MM.1S (cell line): ENCODE measurements at regions not wholly inside any gene's neighbourhood (a gene's known extent, or its start where the extent isn't known, plus 50 kb on each side); places are given as distances from the start of the nearest gene placed in this dataset.

Experiments
- DNase-seq: peaks from one replicate; pipeline ENCODE4 v3.0.0-alpha.2; 2015
- H2AFZ ChIP-seq: fragments of 300-600 bp; sonication (generic); 2 replicates; pipeline ENCODE4 v1.6.0; 2016; ENCODE audit warnings: antibody characterized with exemption, low read length
- H3F3A ChIP-seq: fragments of 300-600 bp; sonication (generic); 2 replicates; pipeline ENCODE4 v1.6.1; 2016; ENCODE audit warnings: mild to moderate bottlenecking, antibody characterized with exemption, low read length, moderate library complexity, mixed read lengths; ENCODE audit not compliant: insufficient read depth
- H3K27ac ChIP-seq: fragments of 300-600 bp; sonication (generic); 2 replicates; pipeline ENCODE4 v1.5.1; 2016; ENCODE audit warnings: mild to moderate bottlenecking, low read length
- H3K27me3 ChIP-seq: fragments of 300-600 bp; sonication (generic); replicated peaks from 2 replicates; pipeline ENCODE4 v1.6.0; 2016; ENCODE audit warnings: low read length; ENCODE audit not compliant: insufficient read depth
- H3K36me3 ChIP-seq: fragments of 300-600 bp; sonication (generic); replicated peaks from 2 replicates; pipeline ENCODE4 v1.6.1; 2016; ENCODE audit warnings: mild to moderate bottlenecking, low read length, mixed read lengths; ENCODE audit not compliant: insufficient read depth
- H3K4me1 ChIP-seq: fragments of 300-600 bp; sonication (generic); 2 replicates; pipeline ENCODE4 v1.6.1; 2016; ENCODE audit warnings: low read length, mixed read lengths
- H3K4me2 ChIP-seq: fragments of 300-600 bp; sonication (generic); 2 replicates; pipeline ENCODE4 v1.6.0; 2016; ENCODE audit warnings: low read depth, low read length
- H3K4me3 ChIP-seq: fragments of 300-600 bp; sonication (generic); 2 replicates; pipeline ENCODE4 v1.5.1; 2016; ENCODE audit warnings: low read length, mixed read lengths
- H3K79me2 ChIP-seq: fragments of 300-600 bp; sonication (generic); 2 replicates; pipeline ENCODE4 v1.6.1; 2016; ENCODE audit warnings: mixed run types, low read length, mixed read lengths
- H3K9ac ChIP-seq: fragments of 300-600 bp; sonication (generic); 2 replicates; pipeline ENCODE4 v1.6.1; 2016; ENCODE audit warnings: low read length, mixed read lengths
- H3K9me2 ChIP-seq: fragments of 300-600 bp; sonication (generic); replicated peaks from 2 replicates; pipeline ENCODE4 v1.6.1; 2016; ENCODE audit warnings: mild to moderate bottlenecking, low read length, mixed read lengths; ENCODE audit not compliant: insufficient read depth
- H3K9me3 ChIP-seq: fragments of 300-600 bp; sonication (generic); replicated peaks from 2 replicates; pipeline ENCODE4 v1.6.1; 2016; ENCODE audit warnings: mild to moderate bottlenecking, low read length, mixed read lengths; ENCODE audit not compliant: insufficient read depth
- H4K20me1 ChIP-seq: fragments of 300-600 bp; sonication (generic); 2 replicates; pipeline ENCODE4 v1.6.1; 2016; ENCODE audit warnings: mild to moderate bottlenecking, low read length, moderate library complexity, mixed read lengths; ENCODE audit not compliant: insufficient read depth
- EZH2 ChIP-seq: fragments of 300-600 bp; sonication (generic); optimal IDR thresholded peaks from 2 replicates; pipeline ENCODE3; 2017; ENCODE audit warnings: low read depth, mild to moderate bottlenecking, antibody characterized with exemption, low read length, mixed read lengths
- EZH2phosphoT487 ChIP-seq: fragments of 300-600 bp; sonication (generic); IDR thresholded peaks from 2 replicates; pipeline ENCODE4 v1.6.1; 2018; ENCODE audit warnings: antibody characterized with exemption, low read length
- TF ChIP-seq, protein P1 (sequence below): fragments of 300-600 bp; sonication (generic); IDR thresholded peaks from 2 replicates; pipeline ENCODE4 v1.5.1; 2016; ENCODE audit warnings: antibody characterized with exemption, low read length, mixed read lengths

DNA sequence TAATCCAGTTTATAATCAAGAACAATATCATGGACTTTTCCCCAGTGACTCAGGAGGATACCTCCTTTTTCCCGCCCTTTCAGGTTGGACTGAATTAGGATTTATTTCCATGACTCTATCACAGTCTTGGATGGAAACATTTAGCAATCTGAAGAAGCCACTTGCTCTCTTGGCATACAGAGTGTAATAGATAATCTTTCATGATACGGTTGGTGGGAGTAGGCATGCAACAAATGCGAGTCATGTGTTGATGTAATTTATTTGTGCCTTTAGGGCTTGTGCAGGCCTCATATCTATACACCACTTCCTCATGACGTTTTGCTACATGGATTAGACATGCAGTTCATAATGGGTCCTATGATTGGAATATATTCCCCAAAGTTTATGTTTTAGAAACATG, 54.2 kb upstream of the MCTP2 start:
- H3K27ac ChIP-seq, result no peak overlapping the region
- TF ChIP-seq, protein P1, sequence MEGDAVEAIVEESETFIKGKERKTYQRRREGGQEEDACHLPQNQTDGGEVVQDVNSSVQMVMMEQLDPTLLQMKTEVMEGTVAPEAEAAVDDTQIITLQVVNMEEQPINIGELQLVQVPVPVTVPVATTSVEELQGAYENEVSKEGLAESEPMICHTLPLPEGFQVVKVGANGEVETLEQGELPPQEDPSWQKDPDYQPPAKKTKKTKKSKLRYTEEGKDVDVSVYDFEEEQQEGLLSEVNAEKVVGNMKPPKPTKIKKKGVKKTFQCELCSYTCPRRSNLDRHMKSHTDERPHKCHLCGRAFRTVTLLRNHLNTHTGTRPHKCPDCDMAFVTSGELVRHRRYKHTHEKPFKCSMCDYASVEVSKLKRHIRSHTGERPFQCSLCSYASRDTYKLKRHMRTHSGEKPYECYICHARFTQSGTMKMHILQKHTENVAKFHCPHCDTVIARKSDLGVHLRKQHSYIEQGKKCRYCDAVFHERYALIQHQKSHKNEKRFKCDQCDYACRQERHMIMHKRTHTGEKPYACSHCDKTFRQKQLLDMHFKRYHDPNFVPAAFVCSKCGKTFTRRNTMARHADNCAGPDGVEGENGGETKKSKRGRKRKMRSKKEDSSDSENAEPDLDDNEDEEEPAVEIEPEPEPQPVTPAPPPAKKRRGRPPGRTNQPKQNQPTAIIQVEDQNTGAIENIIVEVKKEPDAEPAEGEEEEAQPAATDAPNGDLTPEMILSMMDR, result no peak
- TF ChIP-seq EZH2phosphoT487 (no peak), EZH2 (no peak)
- H3K79me2 ChIP-seq, result no peaks in the 10 kb centered on the region
- H3K4me2 ChIP-seq, result no peak overlapping the region
- H4K20me1 ChIP-seq, result no peaks in the 10 kb centered on the region
- no peak overlapping the region for H3K9ac ChIP-seq
- no peaks in the 10 kb centered on the region for H3K9me3 ChIP-seq
- H3K36me3 ChIP-seq, result no peaks in the 10 kb centered on the region
- no peaks in the 10 kb centered on the region for H3K4me1 ChIP-seq
- DNase-seq, result no peak
- no peaks in the 10 kb centered on the region for H3K9me2 ChIP-seq
- no peaks in the 10 kb centered on the region for H3K27me3 ChIP-seq
- H3F3A ChIP-seq, result no peaks in the 10 kb centered on the region
- no peak overlapping the region for H2AFZ ChIP-seq
- H3K4me3 ChIP-seq, result no peak overlapping the region

DNA sequence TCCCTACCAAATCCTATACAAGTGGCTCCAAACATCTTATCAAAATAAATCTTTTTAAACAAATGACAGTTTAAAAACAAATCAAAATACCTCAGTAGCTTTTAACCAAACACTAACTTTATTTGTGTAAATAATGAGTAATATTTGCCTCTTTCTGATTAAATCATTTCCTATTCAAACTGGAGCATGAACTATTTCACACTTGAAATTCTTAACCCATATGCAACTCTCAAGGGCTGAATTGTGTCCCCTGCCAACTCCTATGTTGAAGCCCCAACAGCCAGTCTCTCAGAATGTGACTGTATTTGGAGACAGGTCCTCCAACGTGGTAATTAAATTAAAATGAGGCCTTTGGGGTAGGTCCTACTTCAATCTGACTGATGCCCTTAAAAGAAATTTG, 55.9 kb upstream of the MCTP2 start:
- Histone ChIP-seq H3K4me2 (no peak overlapping the region), H3K27ac (no peak overlapping the region), H3K4me1 (no peaks in the 10 kb centered on the region), H3K9me2 (no peaks in the 10 kb centered on the region), H3K9ac (no peak overlapping the region), H3K36me3 (no peaks in the 10 kb centered on the region), H3K79me2 (no peaks in the 10 kb centered on the region), H3K4me3 (no peak overlapping the region), H4K20me1 (no peaks in the 10 kb centered on the region), H2AFZ (no peak overlapping the region), H3F3A (no peaks in the 10 kb centered on the region), H3K9me3 (no peaks in the 10 kb centered on the region), H3K27me3 (no peaks in the 10 kb centered on the region)
- TF ChIP-seq EZH2, result no peak
- TF ChIP-seq, protein P1, result no peak
- TF ChIP-seq EZH2phosphoT487, result no peak
- no peak for DNase-seq

DNA sequence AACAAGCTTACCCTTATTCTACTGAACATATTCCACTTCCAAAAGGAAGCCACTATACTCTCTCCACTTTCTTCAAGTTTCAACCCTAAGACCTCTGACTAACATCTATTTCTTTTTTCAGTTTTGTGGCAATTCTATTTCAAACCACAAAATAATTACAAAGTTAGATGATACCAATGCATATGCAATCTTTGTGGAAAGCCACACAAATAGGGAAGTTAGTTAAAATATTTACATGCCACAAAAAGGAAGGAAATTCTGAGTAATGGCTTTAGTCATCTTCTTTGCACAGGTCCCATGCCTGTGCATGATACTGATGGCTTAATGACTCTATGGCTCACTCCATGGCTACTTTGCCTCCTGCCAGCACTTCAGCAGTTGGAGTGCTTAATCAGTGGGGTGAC, 57.0 kb upstream of the MCTP2 start:
- Histone ChIP-seq H3K36me3 (no peaks in the 10 kb centered on the region), H2AFZ (no peak overlapping the region), H3K27me3 (no peaks in the 10 kb centered on the region), H3K9me2 (no peaks in the 10 kb centered on the region), H3K9me3 (no peaks in the 10 kb centered on the region), H3K9ac (no peak overlapping the region), H3F3A (no peaks in the 10 kb centered on the region), H3K4me1 (no peaks in the 10 kb centered on the region), H3K27ac (no peak overlapping the region), H4K20me1 (no peaks in the 10 kb centered on the region), H3K4me2 (no peak overlapping the region), H3K79me2 (no peaks in the 10 kb centered on the region), H3K4me3 (no peak overlapping the region)
- no peak for DNase-seq
- TF ChIP-seq EZH2 (no peak), EZH2phosphoT487 (no peak)
- TF ChIP-seq, protein P1, result no peak

DNA sequence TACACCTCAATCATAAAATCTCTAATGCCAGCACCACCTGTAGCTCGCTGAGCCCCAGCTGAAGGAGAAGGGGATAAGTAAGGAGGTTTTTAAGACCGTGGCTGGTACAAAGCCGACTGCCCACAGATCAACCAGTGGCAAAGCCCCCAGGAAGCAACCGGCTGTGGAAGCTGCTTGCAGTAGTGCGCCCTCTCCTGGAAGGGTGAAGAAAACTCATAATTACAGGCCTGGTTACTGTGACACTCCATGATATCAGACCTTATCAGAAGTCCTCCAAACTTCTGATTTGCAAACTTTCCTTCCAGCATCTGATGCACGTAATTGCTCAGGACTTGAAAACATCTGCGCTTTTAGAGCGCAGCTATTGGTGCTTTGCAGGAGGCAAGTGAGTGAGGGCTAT, 63.1 kb upstream of the MCTP2 start:
- no peaks in the 10 kb centered on the region for H3K79me2 ChIP-seq
- no peak overlapping the region for H3K4me2 ChIP-seq
- no peak overlapping the region for H3K4me3 ChIP-seq
- H3K27ac ChIP-seq, result no peak overlapping the region
- H3K36me3 ChIP-seq, result no peaks in the 10 kb centered on the region
- TF ChIP-seq, protein P1, result peak; percentile 52
- TF ChIP-seq EZH2 (no peak), EZH2phosphoT487 (no peak)
- no peaks in the 10 kb centered on the region for H3K4me1 ChIP-seq
- no peaks in the 10 kb centered on the region for H3K9me3 ChIP-seq
- DNase-seq, result peak; percentile 13
- no peak overlapping the region for H3K9ac ChIP-seq
- no peaks in the 10 kb centered on the region for H3K27me3 ChIP-seq
- no peaks in the 10 kb centered on the region for H3K9me2 ChIP-seq
- H3F3A ChIP-seq, result no peaks in the 10 kb centered on the region
- no peaks in the 10 kb centered on the region for H4K20me1 ChIP-seq
- H2AFZ ChIP-seq, result no peak overlapping the region
